GM13976 (cell line): ENCODE measurements at regions not wholly inside any gene's neighbourhood (a gene's known extent, or its start where the extent isn't known, plus 50 kb on each side); places are given as distances from the start of the nearest gene placed in this dataset.

Source experiments
- DNase-seq: peaks from one replicate; pipeline ENCODE4 v3.0.0; 2012; ENCODE audit warnings: low spot score
- CTCF ChIP-seq: IDR thresholded peaks from 2 replicates; pipeline ENCODE4 v1.5.1; 2012; ENCODE audit warnings: borderline replicate concordance, mild to moderate bottlenecking; ENCODE audit not compliant: insufficient read depth; ENCODE audit errors: extremely low read depth, missing control alignments, control extremely low read depth
- in situ Hi-C: fragments of 300-500 bp; cut with MboI; formaldehyde crosslinking; loops from one replicate; pipeline ENCODE4 v1.12.0; 2022; ENCODE audit warnings: low sequenced_read_pairs, mixed read lengths, inconsistent platforms; ENCODE audit not compliant: unreplicated experiment

- in situ Hi-C loops, result no loop called here
- no peak for DNase-seq
- no peak for TF ChIP-seq CTCF
Observed at GRCh38 chr6:164756723-164757122, 552.7 kb downstream of the C6orf118 start.

DNA sequence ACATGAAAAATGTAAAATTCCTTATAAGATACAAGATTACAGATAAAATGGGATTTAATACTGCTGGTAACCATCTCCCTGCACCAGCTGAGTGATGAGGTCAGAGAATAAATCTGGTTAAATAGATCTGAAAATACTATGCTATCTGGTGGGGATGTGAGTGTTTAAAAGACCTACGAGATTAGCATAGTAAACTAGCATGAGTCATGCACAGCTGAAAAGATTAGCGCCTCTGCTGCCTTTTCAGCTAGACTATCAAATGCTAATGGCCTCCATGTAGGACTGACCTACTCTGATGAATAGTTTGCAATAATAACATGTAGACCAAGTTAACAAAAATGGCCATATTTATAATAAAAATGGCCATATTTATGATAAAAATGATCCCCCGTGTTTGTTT lies 553.3 kb downstream of the C6orf118 start:
- in situ Hi-C loops, result no loop called here
- DNase-seq, result no peak
- no peak for TF ChIP-seq CTCF

DNA sequence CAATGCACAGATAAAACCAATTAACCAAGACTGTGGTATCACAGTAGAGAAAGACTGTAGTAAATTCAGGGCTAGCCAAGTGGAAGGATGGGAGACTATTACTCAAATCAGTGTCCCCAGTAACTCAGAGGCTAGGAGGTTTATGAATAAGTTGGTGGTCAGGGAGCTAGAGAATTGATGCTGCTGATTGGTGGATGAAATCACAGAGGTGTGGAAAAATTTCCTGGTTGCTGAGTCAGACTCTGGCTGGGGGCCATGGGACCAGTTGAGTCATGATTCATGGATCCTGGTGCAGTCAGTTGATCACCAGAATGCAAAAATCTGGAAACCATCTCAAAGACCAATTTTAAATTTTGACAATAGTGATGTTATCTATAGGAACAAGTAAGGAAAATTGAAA lies 555.9 kb downstream of the C6orf118 start:
- DNase-seq, result no peak
- in situ Hi-C loops, result no loop called here
- TF ChIP-seq CTCF, result no peak

DNA sequence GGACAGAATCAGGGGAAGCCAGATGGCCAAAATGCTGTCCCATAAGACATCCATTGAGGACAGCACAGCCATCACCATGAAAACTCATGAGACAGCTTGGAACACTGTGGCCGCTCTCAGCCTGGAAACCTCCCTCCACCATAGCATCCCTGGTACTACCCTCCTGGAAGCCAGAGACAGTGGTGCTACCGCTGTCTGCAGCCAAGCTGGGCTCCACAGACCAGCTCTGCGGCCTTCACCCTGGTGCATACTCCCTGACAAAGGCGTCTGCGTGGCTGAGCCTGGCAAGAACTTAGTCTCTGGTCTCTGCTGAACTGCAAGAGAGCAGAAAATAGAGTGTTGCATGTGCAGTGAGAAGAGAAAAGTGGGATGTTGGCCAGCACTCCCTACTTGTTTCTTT lies 558.0 kb downstream of the C6orf118 start:
- in situ Hi-C loops, result no loop called here
- DNase-seq, result no peak
- no peak for TF ChIP-seq CTCF

- no peak for TF ChIP-seq CTCF
- DNase-seq, result no peak
- in situ Hi-C loops, result no loop called here
Observed at GRCh38 chr6:164750128-164750527, 559.3 kb downstream of the C6orf118 start.

DNA sequence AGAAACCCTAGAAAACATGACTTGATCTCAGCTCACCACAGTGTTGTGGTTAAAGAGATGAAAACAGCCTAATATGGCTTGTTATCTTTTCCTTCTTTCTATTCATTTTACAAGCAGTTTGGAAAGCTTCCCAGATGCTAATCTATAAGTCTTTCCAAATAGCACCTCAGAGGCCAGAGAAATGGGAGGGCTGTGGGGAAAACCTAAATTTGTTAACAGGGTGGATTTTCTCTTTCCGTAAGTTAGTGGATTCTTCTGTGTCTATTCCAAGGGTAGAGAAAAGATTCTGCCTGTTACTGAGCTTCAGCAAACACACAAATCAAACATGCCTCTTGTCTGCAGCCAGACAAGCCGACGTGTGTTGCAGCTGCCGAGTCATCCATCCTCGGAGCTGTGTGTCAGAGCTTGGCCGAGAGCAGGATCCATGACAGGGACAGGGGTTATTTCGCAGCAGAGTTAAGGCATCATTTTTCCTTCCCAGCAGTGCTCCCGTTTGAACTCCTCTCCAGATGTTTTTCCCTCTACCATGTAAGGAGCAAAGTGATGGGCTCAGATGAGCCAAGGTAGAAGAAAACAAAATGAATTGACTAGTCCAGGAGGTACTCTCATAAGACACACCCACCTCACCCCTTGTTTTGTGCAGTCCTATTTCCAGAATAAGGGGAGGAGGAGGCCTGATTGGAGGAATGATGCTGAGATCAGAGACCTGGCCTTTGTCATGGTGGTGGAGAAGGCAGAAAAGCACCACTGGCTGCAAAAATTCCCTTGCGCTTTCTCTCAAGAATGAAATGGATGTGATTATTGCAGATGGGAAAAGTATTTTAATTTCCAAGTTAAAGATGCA lies 560.0 kb downstream of the C6orf118 start:
- in situ Hi-C loops, result no loop called here
- no peak for DNase-seq
- TF ChIP-seq CTCF, result no peak
